B cell (primary cell): ENCODE measurements at regions not wholly inside any gene's neighbourhood (a gene's known extent, or its start where the extent isn't known, plus 50 kb on each side); places are given as distances from the start of the nearest gene placed in this dataset.

ENCODE experiments used
- EZH2 ChIP-seq: IDR thresholded peaks from 2 replicates; pipeline ENCODE4 v1.6.1; 2012; ENCODE audit warnings: borderline replicate concordance, low read depth, mild to moderate bottlenecking, moderate library complexity, low read length; ENCODE audit not compliant: insufficient read depth, poor library complexity, severe bottlenecking
- TF ChIP-seq, protein P1 (sequence below): fragments of 200-600 bp; IDR thresholded peaks from one replicate; pipeline ENCODE4 v1.8.0; 2022; ENCODE audit warnings: antibody characterized with exemption, mild to moderate bottlenecking

- TF ChIP-seq, protein P1, sequence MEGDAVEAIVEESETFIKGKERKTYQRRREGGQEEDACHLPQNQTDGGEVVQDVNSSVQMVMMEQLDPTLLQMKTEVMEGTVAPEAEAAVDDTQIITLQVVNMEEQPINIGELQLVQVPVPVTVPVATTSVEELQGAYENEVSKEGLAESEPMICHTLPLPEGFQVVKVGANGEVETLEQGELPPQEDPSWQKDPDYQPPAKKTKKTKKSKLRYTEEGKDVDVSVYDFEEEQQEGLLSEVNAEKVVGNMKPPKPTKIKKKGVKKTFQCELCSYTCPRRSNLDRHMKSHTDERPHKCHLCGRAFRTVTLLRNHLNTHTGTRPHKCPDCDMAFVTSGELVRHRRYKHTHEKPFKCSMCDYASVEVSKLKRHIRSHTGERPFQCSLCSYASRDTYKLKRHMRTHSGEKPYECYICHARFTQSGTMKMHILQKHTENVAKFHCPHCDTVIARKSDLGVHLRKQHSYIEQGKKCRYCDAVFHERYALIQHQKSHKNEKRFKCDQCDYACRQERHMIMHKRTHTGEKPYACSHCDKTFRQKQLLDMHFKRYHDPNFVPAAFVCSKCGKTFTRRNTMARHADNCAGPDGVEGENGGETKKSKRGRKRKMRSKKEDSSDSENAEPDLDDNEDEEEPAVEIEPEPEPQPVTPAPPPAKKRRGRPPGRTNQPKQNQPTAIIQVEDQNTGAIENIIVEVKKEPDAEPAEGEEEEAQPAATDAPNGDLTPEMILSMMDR = no peak
- no peak for TF ChIP-seq EZH2
Observed at GRCh38 chr4:55732864-55733263, 86.7 kb upstream of the EXOC1L start.
